ENCODE measurements at regions not wholly inside any gene's neighbourhood (a gene's known extent, or its start where the extent isn't known, plus 50 kb on each side); places are given as distances from the start of the nearest gene placed in this dataset.

DNA sequence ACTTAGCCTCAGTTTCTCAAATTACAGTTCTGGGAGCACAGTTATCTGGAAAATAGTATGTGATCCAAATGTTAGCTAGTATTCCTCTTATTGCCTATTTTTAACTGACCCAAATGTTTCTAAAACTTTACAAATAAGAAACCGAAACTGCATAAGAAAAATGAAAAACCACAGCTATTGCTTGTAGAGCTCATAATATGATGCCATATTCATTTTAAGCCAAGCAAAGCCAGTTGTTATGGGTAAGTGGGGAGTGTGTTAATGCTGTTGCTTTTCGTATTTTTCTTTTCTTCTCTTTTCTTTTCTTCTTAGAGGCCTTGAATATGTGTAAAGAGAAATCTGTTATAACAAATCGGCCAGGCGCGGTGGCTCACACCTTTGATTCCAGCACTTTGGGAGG, 447.4 kb upstream of the TUSC1 start:
- TF ChIP-seq EZH2phosphoT487 (IDR thresholded peaks at IDR 0.05; ENCODE audit: insufficient read depth, low read depth) = no peak
- no peak for TF ChIP-seq EZH2 (IDR thresholded peaks at IDR 0.05; ENCODE audit: insufficient read depth, poor library complexity, severe bottlenecking)
